ENCODE measurements at regions not wholly inside any gene's neighbourhood (a gene's known extent, or its start where the extent isn't known, plus 50 kb on each side); places are given as distances from the start of the nearest gene placed in this dataset.
"Not testable (repeated sequence)": the region's sequence is repeated elsewhere in the genome, so short reads cannot be mapped to it uniquely, and the experiment has no call there.

- TF ChIP-seq CTCF, POLR2AphosphoS5 (IDR thresholded peaks at IDR 0.05): not testable (repeated sequence)
Measured at GRCh38 chr10:29861231-29861630, 198.2 kb downstream of the JCAD start.

Measured in breast epithelium (tissue), 3 donors.